CD8-positive, alpha-beta memory T cell (primary cell): ENCODE measurements at regions not wholly inside any gene's neighbourhood (a gene's known extent, or its start where the extent isn't known, plus 50 kb on each side); places are given as distances from the start of the nearest gene placed in this dataset.
"Not testable (repeated sequence)": the region's sequence is repeated elsewhere in the genome, so short reads cannot be mapped to it uniquely, and the experiment has no call there.

ENCODE experiments used
- CTCF ChIA-PET: fragments of 350-600 bp; sonication (Branson Sonifier 250); formaldehyde crosslinking; loops from one replicate; lab custom pipeline; 2021; ENCODE audit warnings: antibody characterized with exemption; lab: Charles Lee
- POLR2A ChIA-PET: fragments of 350-600 bp; sonication (Branson Sonifier 250); formaldehyde crosslinking; loops from one replicate; lab custom pipeline; 2021; ENCODE audit warnings: antibody characterized with exemption; lab: Charles Lee
- DNase-seq, 5 donors: peaks; one replicate each; pipeline versions ENCODE4 v3.0.0 to v3.0.0-alpha.2; 2020 to 2022; ENCODE audit warnings: mixed read lengths in 1 of 5
- H3K27ac ChIP-seq: one replicate; pipeline ENCODE4 v1.7.0; 2013; ENCODE audit warnings: low read depth, mild to moderate bottlenecking, low read length, moderate library complexity
- H3K27me3 ChIP-seq: 2 replicates; pipeline ENCODE4 v1.7.0; 2013; ENCODE audit warnings: low read length, mild to moderate bottlenecking; ENCODE audit not compliant: insufficient read depth, poor library complexity, severe bottlenecking
- H3K36me3 ChIP-seq: 2 replicates; pipeline ENCODE4 v1.7.0; 2013; ENCODE audit warnings: mild to moderate bottlenecking, low read length, moderate library complexity; ENCODE audit not compliant: insufficient read depth
- H3K4me1 ChIP-seq: 2 replicates; pipeline ENCODE4 v1.7.0; 2013; ENCODE audit warnings: mild to moderate bottlenecking, low read length, moderate library complexity; ENCODE audit not compliant: insufficient read depth
- H3K4me3 ChIP-seq: 2 replicates; pipeline ENCODE4 v1.7.0; 2013; ENCODE audit warnings: mild to moderate bottlenecking, low read length
- H3K9me3 ChIP-seq: 2 replicates; pipeline ENCODE4 v1.7.0; 2013; ENCODE audit warnings: mild to moderate bottlenecking, low read length
- H3K27ac Mint-ChIP-seq, 8 donors: one replicate each; pipeline ENCODE4 v1.8.0; 2020 to 2021; ENCODE audit warnings: mixed read lengths in 8 of 8, mild to moderate bottlenecking in 6 of 8, inconsistent platforms in 3 of 8, moderate library complexity in 3 of 8
- H3K27me3 Mint-ChIP-seq, 2 donors: one replicate each; pipeline ENCODE4 v1.8.0; 2020 to 2021; ENCODE audit warnings: mixed read lengths in 2 of 2, mild to moderate bottlenecking in 1 of 2, moderate library complexity in 1 of 2
- H3K36me3 Mint-ChIP-seq, 3 donors: one replicate each; pipeline ENCODE4 v1.8.0; 2020 to 2021; ENCODE audit warnings: mixed read lengths in 3 of 3, inconsistent platforms in 1 of 3, mild to moderate bottlenecking in 1 of 3
- H3K4me1 Mint-ChIP-seq, 3 donors: one replicate each; pipeline ENCODE4 v1.8.0; 2020 to 2021; ENCODE audit warnings: mixed read lengths in 3 of 3, inconsistent platforms in 1 of 3, mild to moderate bottlenecking in 1 of 3
- H3K4me3 Mint-ChIP-seq, 7 donors: one replicate each; pipeline ENCODE4 v1.8.0; 2020 to 2021; ENCODE audit warnings: mixed read lengths in 7 of 7, mild to moderate bottlenecking in 6 of 7, moderate library complexity in 4 of 7, inconsistent platforms in 2 of 7
- H3K9me3 Mint-ChIP-seq, 5 donors: one replicate each; pipeline ENCODE4 v1.8.0; 2020 to 2022; ENCODE audit warnings: mixed read lengths in 5 of 5, mild to moderate bottlenecking in 3 of 5, moderate library complexity in 2 of 5, inconsistent platforms in 1 of 5

DNA sequence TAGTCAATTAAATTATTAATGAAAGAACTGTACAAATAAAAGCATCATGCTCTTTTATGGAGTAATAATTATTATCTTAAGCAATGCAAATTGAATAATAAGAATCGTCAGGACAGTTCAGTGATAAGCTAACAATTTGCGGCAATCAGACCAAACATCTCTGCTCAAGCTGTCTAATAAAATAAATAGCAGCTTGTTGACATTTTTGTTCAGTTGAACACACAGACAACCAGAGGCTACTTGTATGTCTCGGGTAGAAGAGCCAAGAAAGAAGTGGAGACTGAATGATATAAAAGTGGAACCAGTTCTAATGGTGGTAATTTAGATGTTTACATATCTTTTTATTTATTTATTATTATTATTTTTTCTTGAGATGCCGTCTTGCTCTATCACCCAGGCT is 57.4 kb upstream of the FOXN3 start:
- no peak for DNase-seq
- H3K27ac Mint-ChIP-seq, result no peak overlapping the region
- no peak overlapping the region for H3K4me3 ChIP-seq
- no peaks in the 10 kb centered on the region for H3K9me3 Mint-ChIP-seq
- peaks cover under 1% of the 10 kb centered on the region for H3K4me1 ChIP-seq
- peaks cover 29 to 56% (median 52%) of the 10 kb centered on the region in 3 donors for H3K4me1 Mint-ChIP-seq
- H3K4me3 Mint-ChIP-seq, result no peak overlapping the region
- H3K36me3 ChIP-seq, result no peaks in the 10 kb centered on the region
- H3K27ac ChIP-seq, result no peak overlapping the region
- H3K36me3 Mint-ChIP-seq, result peaks cover 4 to 38% (median 21%) of the 10 kb centered on the region in 3 donors
- H3K9me3 ChIP-seq, result no peaks in the 10 kb centered on the region
- POLR2A ChIA-PET, result no interaction called here
- no peaks in the 10 kb centered on the region for H3K27me3 Mint-ChIP-seq
- CTCF ChIA-PET, result no interaction called here
- no peaks in the 10 kb centered on the region for H3K27me3 ChIP-seq

DNA sequence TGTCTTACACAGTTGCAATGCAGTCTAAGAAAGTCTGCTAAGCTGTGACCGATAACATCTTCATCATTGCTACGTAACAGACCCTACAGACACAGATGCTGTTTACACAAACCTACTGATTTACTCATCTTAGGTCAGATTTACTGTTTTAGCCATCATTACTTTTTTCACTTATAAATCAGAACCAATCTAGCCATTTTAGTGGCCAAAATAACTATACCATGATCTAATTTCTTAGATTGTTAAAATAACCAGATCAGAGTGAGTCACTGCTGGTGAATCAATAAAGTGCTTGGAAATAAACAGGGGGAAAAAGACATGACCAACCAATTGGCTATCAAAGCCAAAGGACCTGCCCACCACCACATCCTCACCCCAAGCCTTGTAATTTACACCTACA is 57.0 kb upstream of the FOXN3 start:
- Histone ChIP-seq H3K27ac (no peak overlapping the region), H3K4me3 (no peak overlapping the region), H3K4me1 (peaks cover 5% of the 10 kb centered on the region), H3K27me3 (no peaks in the 10 kb centered on the region), H3K9me3 (no peaks in the 10 kb centered on the region), H3K36me3 (no peaks in the 10 kb centered on the region)
- Mint-ChIP-seq H3K4me1 (peaks cover 34 to 56% (median 52%) of the 10 kb centered on the region in 3 donors), H3K36me3 (peaks cover 4 to 36% (median 19%) of the 10 kb centered on the region in 3 donors), H3K27me3 (no peaks in the 10 kb centered on the region), H3K9me3 (no peaks in the 10 kb centered on the region), H3K27ac (no peak overlapping the region), H3K4me3 (no peak overlapping the region)
- ChIA-PET POLR2A (no interaction called here), CTCF (interaction anchor here (1.8 kb wide), 1 partner anchor 10 kb away, joined by 4 read pairs; no protein-coding TSS in a partner anchor)
- no peak for DNase-seq

DNA sequence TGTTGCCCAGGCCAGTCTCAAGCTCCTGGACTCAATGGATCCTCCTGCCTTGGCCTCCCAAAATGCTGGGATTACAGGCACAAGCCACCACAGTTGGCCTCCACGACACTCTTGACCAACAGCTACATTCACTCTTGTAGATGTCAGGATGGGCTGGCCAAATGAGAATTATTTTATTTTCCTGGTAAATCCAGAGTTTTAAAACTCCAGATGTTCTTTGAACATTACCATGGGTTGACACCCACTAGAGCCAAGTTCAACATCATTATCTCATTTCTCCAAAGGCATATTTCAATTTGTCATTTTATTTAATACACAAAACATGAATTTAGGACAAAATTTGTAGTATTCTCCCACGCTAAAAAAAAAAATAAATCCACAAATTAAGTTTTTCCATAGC is 56.5 kb upstream of the FOXN3 start:
- H3K4me3 ChIP-seq, result no peak overlapping the region
- H3K27me3 ChIP-seq, result no peaks in the 10 kb centered on the region
- H3K9me3 Mint-ChIP-seq, result no peaks in the 10 kb centered on the region
- H3K36me3 Mint-ChIP-seq, result peaks cover 4 to 34% (median 17%) of the 10 kb centered on the region in 3 donors
- H3K27ac Mint-ChIP-seq, result no peak overlapping the region
- H3K27me3 Mint-ChIP-seq, result no peaks in the 10 kb centered on the region
- H3K27ac ChIP-seq, result no peak overlapping the region
- H3K9me3 ChIP-seq, result no peaks in the 10 kb centered on the region
- H3K4me1 ChIP-seq, result peaks cover 9% of the 10 kb centered on the region
- DNase-seq, result no peak
- ChIA-PET CTCF (interaction anchor here (1.8 kb wide), 1 partner anchor 10 kb away, joined by 4 read pairs; no protein-coding TSS in a partner anchor), POLR2A (no interaction called here)
- H3K4me3 Mint-ChIP-seq, result peak overlapping the region in 1 of 7 donors; percentile 3
- H3K4me1 Mint-ChIP-seq, result peaks cover 38 to 59% (median 57%) of the 10 kb centered on the region in 3 donors
- no peaks in the 10 kb centered on the region for H3K36me3 ChIP-seq

DNA sequence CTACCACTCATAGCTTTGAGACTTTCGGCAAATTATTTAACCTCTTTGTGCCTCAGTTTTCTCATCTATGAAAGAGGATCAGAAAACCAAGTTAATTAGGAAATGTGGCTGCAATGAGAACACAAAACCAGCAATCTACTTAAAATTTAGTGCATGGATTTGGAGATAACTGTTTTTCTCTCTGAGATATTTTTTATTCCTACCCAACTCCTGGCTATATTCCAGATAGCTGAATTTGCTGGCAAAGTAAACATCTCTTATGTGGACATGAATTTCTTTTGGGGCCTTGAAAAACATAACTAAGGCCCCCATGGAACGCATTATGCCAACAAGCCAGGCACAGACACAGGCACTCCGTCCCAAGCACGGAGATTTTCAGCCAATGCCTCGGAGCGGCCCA is 53.4 kb upstream of the FOXN3 start:
- Mint-ChIP-seq H3K4me1 (peaks cover 50 to 70% (median 64%) of the 10 kb centered on the region in 3 donors), H3K4me3 (no peak overlapping the region), H3K27ac (peak overlapping the region in 1 of 8 donors; percentile 73), H3K36me3 (peaks cover 4 to 23% (median 10%) of the 10 kb centered on the region in 3 donors), H3K9me3 (no peaks in the 10 kb centered on the region), H3K27me3 (no peaks in the 10 kb centered on the region)
- Histone ChIP-seq H3K9me3 (no peaks in the 10 kb centered on the region), H3K27ac (no peak overlapping the region), H3K27me3 (no peaks in the 10 kb centered on the region), H3K4me1 (peaks cover 38% of the 10 kb centered on the region), H3K4me3 (no peak overlapping the region), H3K36me3 (no peaks in the 10 kb centered on the region)
- no peak for DNase-seq
- ChIA-PET POLR2A (no interaction called here), CTCF (no interaction called here)

DNA sequence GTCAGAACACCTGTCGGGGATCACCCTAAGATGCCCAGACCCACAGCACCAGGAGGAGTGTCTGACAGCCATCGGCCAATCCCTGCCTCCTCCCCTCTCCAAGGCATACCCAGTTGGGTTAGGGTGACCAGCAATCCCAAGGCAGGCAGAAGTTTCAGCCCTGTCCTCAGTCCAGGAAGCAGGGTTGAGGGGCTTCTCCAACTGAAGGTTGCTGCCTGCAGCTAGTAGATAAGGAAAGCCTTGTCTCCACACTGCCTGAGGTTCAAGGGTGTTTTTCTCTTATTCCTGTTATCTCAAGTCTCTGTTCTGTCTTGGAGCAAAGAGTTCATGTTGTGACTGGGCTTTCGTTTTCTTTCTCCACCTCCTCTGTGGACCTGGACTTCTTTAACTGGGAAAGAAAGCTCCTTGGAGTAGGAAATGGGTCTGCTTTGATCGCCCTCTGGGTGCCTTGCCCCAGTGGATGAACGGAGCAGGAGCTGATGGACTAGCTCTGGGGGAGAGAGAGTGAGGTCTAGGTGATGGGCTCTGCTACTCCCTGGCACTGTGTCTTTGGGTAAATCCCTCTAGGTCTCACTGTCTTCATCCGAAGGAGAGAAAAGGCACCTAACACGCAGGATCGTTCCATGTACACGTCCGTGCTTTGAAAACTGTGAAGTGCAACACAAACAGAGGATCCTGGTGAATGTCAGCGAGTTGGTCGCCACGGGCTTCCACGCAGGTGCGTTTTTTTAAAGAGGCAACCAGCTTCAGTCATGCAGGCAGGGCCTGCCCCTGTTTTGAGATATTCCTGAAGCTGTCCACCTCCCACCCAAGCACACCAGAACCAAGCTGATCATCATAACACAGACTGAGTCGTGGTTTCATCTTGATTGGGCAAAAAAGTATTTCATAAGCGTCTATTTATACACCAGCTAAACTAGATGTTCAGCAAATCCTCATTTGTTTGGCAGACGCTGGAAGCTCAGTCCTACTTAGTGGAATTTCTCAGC is 52.5 kb upstream of the FOXN3 start:
- Mint-ChIP-seq H3K27me3 (no peaks in the 10 kb centered on the region), H3K4me1 (peaks cover 53 to 76% (median 66%) of the 10 kb centered on the region in 3 donors), H3K4me3 (peak overlapping the region in 2 of 7 donors; percentile 19 to 29), H3K27ac (peak overlapping the region in 1 of 8 donors; percentile 2), H3K9me3 (no peaks in the 10 kb centered on the region), H3K36me3 (peaks cover 4 to 23% (median 10%) of the 10 kb centered on the region in 3 donors)
- CTCF ChIA-PET, result no interaction called here
- Histone ChIP-seq H3K27ac (no peak overlapping the region), H3K4me1 (peaks cover 40% of the 10 kb centered on the region), H3K27me3 (no peaks in the 10 kb centered on the region), H3K4me3 (no peak overlapping the region), H3K36me3 (no peaks in the 10 kb centered on the region), H3K9me3 (no peaks in the 10 kb centered on the region)
- POLR2A ChIA-PET, result no interaction called here
- DNase-seq, result no peak

DNA sequence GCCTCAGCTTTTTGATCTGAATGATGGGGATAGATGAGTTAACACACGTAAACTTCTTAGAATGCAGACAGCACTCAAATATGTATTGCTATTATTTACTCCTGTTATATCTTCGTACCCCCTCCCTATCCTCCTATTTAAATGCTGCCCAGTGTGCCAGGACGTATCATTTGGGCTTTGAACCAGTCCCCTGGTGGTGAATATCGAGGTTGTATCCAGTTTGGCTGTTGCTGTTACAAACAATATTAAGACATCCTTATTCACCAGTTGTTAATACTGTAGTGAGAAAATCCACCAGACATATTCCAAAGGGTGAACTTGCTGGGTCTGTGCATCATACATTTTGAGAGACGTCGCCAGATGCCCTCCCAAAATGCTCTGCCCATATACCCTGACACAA is 51.5 kb upstream of the FOXN3 start:
- H3K27ac ChIP-seq, result no peak overlapping the region
- no peaks in the 10 kb centered on the region for H3K9me3 Mint-ChIP-seq
- no peak overlapping the region for H3K4me3 ChIP-seq
- H3K27me3 ChIP-seq, result no peaks in the 10 kb centered on the region
- peak overlapping the region in 5 of 8 donors; percentile 2 to 69 (median 27) for H3K27ac Mint-ChIP-seq
- peaks cover 40% of the 10 kb centered on the region for H3K4me1 ChIP-seq
- ChIA-PET CTCF (no interaction called here), POLR2A (no interaction called here)
- peak overlapping the region in 5 of 7 donors; percentile 0 to 60 (median 44) for H3K4me3 Mint-ChIP-seq
- H3K27me3 Mint-ChIP-seq, result no peaks in the 10 kb centered on the region
- no peaks in the 10 kb centered on the region for H3K9me3 ChIP-seq
- H3K36me3 Mint-ChIP-seq, result peaks cover 4 to 21% (median 6%) of the 10 kb centered on the region in 3 donors
- H3K36me3 ChIP-seq, result no peaks in the 10 kb centered on the region
- peaks cover 54 to 76% (median 73%) of the 10 kb centered on the region in 3 donors for H3K4me1 Mint-ChIP-seq
- no peak for DNase-seq

DNA sequence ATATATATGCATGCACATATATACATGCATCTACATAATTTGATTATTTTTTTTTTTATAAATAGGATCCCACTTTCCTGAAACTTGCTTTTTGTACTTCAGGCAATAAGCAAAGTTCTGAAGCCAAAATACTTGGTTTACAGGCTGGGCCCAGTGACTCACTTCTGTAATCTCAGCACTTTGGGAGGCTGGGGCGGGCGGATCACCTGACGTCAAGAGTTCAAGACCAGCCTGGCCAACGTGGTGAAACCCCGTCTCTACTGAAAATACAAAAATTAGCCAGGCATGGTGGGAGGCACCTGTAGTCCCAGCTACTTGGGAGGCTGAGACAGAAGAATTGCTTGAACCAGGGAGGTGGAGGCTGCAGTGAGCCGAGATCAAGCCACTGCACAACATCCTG is 51.0 kb upstream of the FOXN3 start:
- peaks cover 54 to 78% (median 78%) of the 10 kb centered on the region in 3 donors for H3K4me1 Mint-ChIP-seq
- H3K27ac Mint-ChIP-seq, result peak overlapping the region in 5 of 8 donors; percentile 2 to 69 (median 27)
- H3K27me3 Mint-ChIP-seq, H3K27me3 ChIP-seq, H3K27ac ChIP-seq, H3K9me3 ChIP-seq, H3K9me3 Mint-ChIP-seq, DNase-seq, H3K36me3 ChIP-seq, H3K4me3 ChIP-seq: not testable (repeated sequence)
- POLR2A ChIA-PET, result interaction anchor here (0.7 to 1.3 kb wide), 2 partner anchors 305 to 426 kb away, joined by 3 to 12 read pairs; no protein-coding TSS in a partner anchor
- H3K36me3 Mint-ChIP-seq, result peaks cover 0 to 17% (median 3%) of the 10 kb centered on the region in 3 donors
- peaks cover 40% of the 10 kb centered on the region for H3K4me1 ChIP-seq
- CTCF ChIA-PET, result interaction anchor here (0.8 kb wide), 1 partner anchor 42 kb away, joined by 3 read pairs; no protein-coding TSS in a partner anchor
- H3K4me3 Mint-ChIP-seq, result peak overlapping the region in 5 of 7 donors; percentile 19 to 60 (median 44)

DNA sequence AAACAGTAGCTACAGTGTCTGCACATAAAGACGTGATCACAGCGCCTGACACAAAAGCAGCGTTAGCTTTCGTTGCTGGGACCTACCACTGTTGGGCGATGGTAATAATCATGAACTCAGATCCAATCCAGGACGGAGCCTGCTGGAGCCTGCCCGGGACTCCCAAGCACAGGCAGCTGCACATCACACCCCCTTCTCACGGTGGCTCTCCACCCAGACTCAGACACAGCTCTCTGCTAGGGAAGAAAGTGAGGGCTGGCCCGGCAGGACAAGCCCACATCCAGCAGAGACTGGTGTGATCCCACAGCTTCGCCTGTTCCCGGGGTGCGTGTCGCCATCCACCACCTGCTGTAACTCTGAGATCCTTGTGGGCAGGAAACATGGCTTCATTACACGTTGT is 49.9 kb upstream of the FOXN3 start:
- no peaks in the 10 kb centered on the region for H3K36me3 ChIP-seq
- ChIA-PET CTCF (interaction anchor here (0.8 to 1.7 kb wide), 3 partner anchors 24 to 43 kb away, joined by 3 to 4 read pairs (median 3); no protein-coding TSS in a partner anchor), POLR2A (interaction anchor here (0.7 to 1.3 kb wide), 3 partner anchors 43 to 1319 kb away, joined by 3 to 4 read pairs (median 3); no protein-coding TSS in a partner anchor)
- H3K4me3 ChIP-seq, result no peak overlapping the region
- peaks cover 40% of the 10 kb centered on the region for H3K4me1 ChIP-seq
- no peak for DNase-seq
- no peaks in the 10 kb centered on the region for H3K9me3 ChIP-seq
- Mint-ChIP-seq H3K27me3 (no peaks in the 10 kb centered on the region), H3K27ac (peak overlapping the region; percentile 51 to 94 (median 90)), H3K36me3 (peaks cover 0 to 17% (median 3%) of the 10 kb centered on the region in 3 donors), H3K4me1 (peaks cover 54 to 82% (median 78%) of the 10 kb centered on the region in 3 donors), H3K4me3 (peak overlapping the region; percentile 9 to 87 (median 84)), H3K9me3 (no peaks in the 10 kb centered on the region)
- H3K27ac ChIP-seq, result no peak overlapping the region
- no peaks in the 10 kb centered on the region for H3K27me3 ChIP-seq
